HEK293 (cell line): ENCODE measurements at regions not wholly inside any gene's neighbourhood (a gene's known extent, or its start where the extent isn't known, plus 50 kb on each side); places are given as distances from the start of the nearest gene placed in this dataset.

Experiments
- CTCF ChIA-PET: fragments of 350-600 bp; formaldehyde crosslinking; extraction: SDS; loops from one replicate; lab custom pipeline; 2021; ENCODE audit warnings: antibody characterized with exemption; lab: Yijun Ruan, JAX
- POLR2A ChIA-PET: fragments of 300-600 bp; formaldehyde crosslinking; extraction: SDS; loops from one replicate; lab custom pipeline; 2020; ENCODE audit warnings: antibody characterized with exemption, inconsistent platforms; lab: Yijun Ruan, JAX
- H3K27ac ChIP-seq: fragments of 200-500 bp; sonication (Bioruptor generic); 2 replicates; pipeline ENCODE4 v1.5.1; 2014; ENCODE audit warnings: low read depth, low read length, control low read depth, inconsistent platforms; ENCODE audit errors: extremely low read depth
- H3K36me3 ChIP-seq, 2 experiments: fragments of 200-500 bp in 1 of 2; sonication (Bioruptor generic) in 1 of 2; 1 replicate in 1 of 2; 2 replicates in 1 of 2; pipeline ENCODE4 v1.5.1; 2014 to 2017; ENCODE audit warnings: inconsistent platforms in 2 of 2, low read length in 2 of 2; ENCODE audit not compliant: control insufficient read depth in 2 of 2, insufficient read depth in 1 of 2
- H3K4me1 ChIP-seq: fragments of 200-500 bp; sonication (Bioruptor generic); 2 replicates; pipeline ENCODE4 v1.5.1; 2014; ENCODE audit warnings: mild to moderate bottlenecking, low read length, inconsistent platforms; ENCODE audit not compliant: control insufficient read depth, insufficient read depth
- H3K4me3 ChIP-seq: 2 replicates; pipeline ENCODE4 v1.5.1; 2011; ENCODE audit warnings: low read depth, mild to moderate bottlenecking, control low read depth, low read length, moderate library complexity
- H3K9me3 ChIP-seq: fragments of 200-500 bp; sonication (Bioruptor generic); 2 replicates; pipeline ENCODE4 v1.5.1; 2014; ENCODE audit warnings: low read depth, low read length, inconsistent platforms; ENCODE audit not compliant: control insufficient read depth, insufficient read depth
- CTCF ChIP-seq: fragments of 450-650 bp; formaldehyde crosslinking; IDR thresholded peaks from 2 replicates; pipeline ENCODE4 v1.5.1; 2016; ENCODE audit warnings: missing biosample characterization, missing genetic modification characterization
- HOXC10 ChIP-seq: sonication (generic); formaldehyde crosslinking; IDR thresholded peaks from 2 replicates; pipeline ENCODE4 v1.8.1; 2023; ENCODE audit warnings: mild to moderate bottlenecking, missing genetic modification reagents
- KLF7 ChIP-seq: fragments of 450-650 bp; formaldehyde crosslinking; IDR thresholded peaks from 2 replicates; pipeline ENCODE4 v1.5.1; 2016; ENCODE audit warnings: missing biosample characterization, missing genetic modification characterization, borderline replicate concordance
- PRDM1 ChIP-seq: fragments of 450-650 bp; formaldehyde crosslinking; IDR thresholded peaks from 2 replicates; pipeline ENCODE4; 2016; ENCODE audit warnings: missing biosample characterization, missing genetic modification characterization
- PRDM4 ChIP-seq: fragments of 450-650 bp; formaldehyde crosslinking; IDR thresholded peaks from 2 replicates; pipeline ENCODE4 v1.5.1; 2017; ENCODE audit warnings: missing biosample characterization, missing genetic modification characterization
- SALL2 ChIP-seq: fragments of 450-650 bp; formaldehyde crosslinking; IDR thresholded peaks from 2 replicates; pipeline ENCODE4 v1.5.0; 2017; ENCODE audit warnings: missing biosample characterization, mild to moderate bottlenecking, missing genetic modification characterization, borderline replicate concordance
- ZBTB17 ChIP-seq: fragments of 450-650 bp; formaldehyde crosslinking; IDR thresholded peaks from 2 replicates; pipeline ENCODE4 v1.5.1; 2016; ENCODE audit warnings: missing biosample characterization, missing genetic modification characterization
- ZNF133 ChIP-seq: fragments of 450-650 bp; formaldehyde crosslinking; IDR thresholded peaks from 2 replicates; pipeline ENCODE4 v1.5.1; 2016; ENCODE audit warnings: missing biosample characterization, missing genetic modification characterization
- ZNF292 ChIP-seq: fragments of 450-650 bp; formaldehyde crosslinking; IDR thresholded peaks from 2 replicates; pipeline ENCODE4 v1.5.1; 2016; ENCODE audit warnings: low read depth, missing biosample characterization, missing genetic modification characterization, borderline replicate concordance
- ZNF394 ChIP-seq: fragments of 450-650 bp; formaldehyde crosslinking; IDR thresholded peaks from 2 replicates; pipeline ENCODE4 v1.5.1; 2016; ENCODE audit warnings: missing biosample characterization, missing genetic modification characterization, mild to moderate bottlenecking, moderate library complexity, borderline replicate concordance
- ZNF416 ChIP-seq: fragments of 450-650 bp; formaldehyde crosslinking; IDR thresholded peaks from 2 replicates; pipeline ENCODE4 v1.5.1; 2016; ENCODE audit warnings: missing biosample characterization, missing genetic modification characterization
- ZNF521 ChIP-seq: fragments of 450-650 bp; formaldehyde crosslinking; IDR thresholded peaks from 2 replicates; pipeline ENCODE4 v1.5.1; 2017; ENCODE audit warnings: missing biosample characterization, mild to moderate bottlenecking, missing genetic modification characterization
- ZNF549 ChIP-seq: fragments of 450-650 bp; IDR thresholded peaks from 2 replicates; pipeline ENCODE4 v1.5.1; 2018; ENCODE audit warnings: missing biosample characterization, missing genetic modification characterization, mild to moderate bottlenecking, inconsistent platforms, moderate library complexity
- ZNF747 ChIP-seq: fragments of 450-650 bp; formaldehyde crosslinking; IDR thresholded peaks from 2 replicates; pipeline ENCODE4 v1.5.1; 2016; ENCODE audit warnings: missing biosample characterization, missing genetic modification characterization
- TF ChIP-seq, protein P1 (sequence below): fragments of 450-650 bp; formaldehyde crosslinking; IDR thresholded peaks from 2 replicates; pipeline ENCODE4 v1.5.1; 2016; ENCODE audit warnings: missing biosample characterization, missing genetic modification characterization
- TF ChIP-seq, protein P2 (sequence below): fragments of 450-650 bp; formaldehyde crosslinking; IDR thresholded peaks from 2 replicates; pipeline ENCODE4 v1.5.1; 2016; ENCODE audit warnings: missing biosample characterization, missing genetic modification characterization
- TF ChIP-seq, protein P3 (sequence below): fragments of 450-650 bp; formaldehyde crosslinking; IDR thresholded peaks from 2 replicates; pipeline ENCODE4 v1.5.1; 2016; ENCODE audit warnings: missing biosample characterization, missing genetic modification characterization

DNA sequence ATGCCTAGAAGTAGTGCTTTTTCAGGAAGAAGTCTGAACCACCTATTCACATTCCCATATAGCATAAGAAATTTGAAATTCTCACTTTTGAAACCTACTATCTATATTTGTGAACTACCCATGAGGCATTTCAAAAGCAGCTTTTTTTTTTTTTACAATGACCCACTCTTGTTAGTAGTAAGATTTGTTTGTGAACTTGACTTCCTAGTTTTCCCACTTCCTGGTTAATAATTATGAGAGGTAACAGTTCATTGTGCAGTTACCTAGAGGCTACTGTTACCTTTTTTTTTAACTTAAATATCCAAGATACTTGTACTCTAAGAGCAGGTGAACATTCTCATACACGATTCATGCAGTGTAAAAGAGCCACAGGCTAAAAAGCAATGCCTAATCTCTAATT is 371.7 kb upstream of the ADGRL2 start (continued):
- TF ChIP-seq PRDM4, result no peak

- Histone ChIP-seq H3K27ac (no peak overlapping the region), H3K9me3 (no peaks in the 10 kb centered on the region), H3K4me1 (no peaks in the 10 kb centered on the region), H3K36me3 (no peaks in the 10 kb centered on the region), H3K4me3 (no peak overlapping the region)
- TF ChIP-seq, protein P1, sequence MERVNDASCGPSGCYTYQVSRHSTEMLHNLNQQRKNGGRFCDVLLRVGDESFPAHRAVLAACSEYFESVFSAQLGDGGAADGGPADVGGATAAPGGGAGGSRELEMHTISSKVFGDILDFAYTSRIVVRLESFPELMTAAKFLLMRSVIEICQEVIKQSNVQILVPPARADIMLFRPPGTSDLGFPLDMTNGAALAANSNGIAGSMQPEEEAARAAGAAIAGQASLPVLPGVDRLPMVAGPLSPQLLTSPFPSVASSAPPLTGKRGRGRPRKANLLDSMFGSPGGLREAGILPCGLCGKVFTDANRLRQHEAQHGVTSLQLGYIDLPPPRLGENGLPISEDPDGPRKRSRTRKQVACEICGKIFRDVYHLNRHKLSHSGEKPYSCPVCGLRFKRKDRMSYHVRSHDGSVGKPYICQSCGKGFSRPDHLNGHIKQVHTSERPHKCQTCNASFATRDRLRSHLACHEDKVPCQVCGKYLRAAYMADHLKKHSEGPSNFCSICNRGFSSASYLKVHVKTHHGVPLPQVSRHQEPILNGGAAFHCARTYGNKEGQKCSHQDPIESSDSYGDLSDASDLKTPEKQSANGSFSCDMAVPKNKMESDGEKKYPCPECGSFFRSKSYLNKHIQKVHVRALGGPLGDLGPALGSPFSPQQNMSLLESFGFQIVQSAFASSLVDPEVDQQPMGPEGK (tag by site-specific recombination), result no peak
- TF ChIP-seq, protein P2, sequence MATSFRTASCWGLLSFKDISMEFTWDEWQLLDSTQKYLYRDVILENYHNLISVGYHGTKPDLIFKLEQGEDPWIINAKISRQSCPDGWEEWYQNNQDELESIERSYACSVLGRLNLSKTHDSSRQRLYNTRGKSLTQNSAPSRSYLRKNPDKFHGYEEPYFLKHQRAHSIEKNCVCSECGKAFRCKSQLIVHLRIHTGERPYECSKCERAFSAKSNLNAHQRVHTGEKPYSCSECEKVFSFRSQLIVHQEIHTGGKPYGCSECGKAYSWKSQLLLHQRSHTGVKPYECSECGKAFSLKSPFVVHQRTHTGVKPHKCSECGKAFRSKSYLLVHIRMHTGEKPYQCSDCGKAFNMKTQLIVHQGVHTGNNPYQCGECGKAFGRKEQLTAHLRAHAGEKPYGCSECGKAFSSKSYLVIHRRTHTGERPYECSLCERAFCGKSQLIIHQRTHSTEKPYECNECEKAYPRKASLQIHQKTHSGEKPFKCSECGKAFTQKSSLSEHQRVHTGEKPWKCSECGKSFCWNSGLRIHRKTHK, result no peak
- TF ChIP-seq ZNF747 (tag by site-specific recombination) (no peak), ZNF521 (tag by site-specific recombination) (no peak)
- ChIA-PET POLR2A (no interaction called here), CTCF (interaction anchor here (1.7 kb wide), 1 partner anchor 10 kb away, joined by 12 read pairs; no protein-coding TSS in a partner anchor)
Observed at GRCh38 chr1:81424816-81425215, 375.9 kb upstream of the ADGRL2 start.

- Histone ChIP-seq H3K4me3 (no peak overlapping the region), H3K4me1 (no peaks in the 10 kb centered on the region), H3K9me3 (no peaks in the 10 kb centered on the region), H3K27ac (no peak overlapping the region), H3K36me3 (no peaks in the 10 kb centered on the region)
- POLR2A ChIA-PET, result no interaction called here
- TF ChIP-seq ZNF416 (tag by site-specific recombination) (no peak), SALL2 (tag by site-specific recombination) (no peak), ZBTB17 (no peak), CTCF (tag by site-specific recombination) (no peak), ZNF133 (tag by site-specific recombination) (no peak), KLF7 (no peak)
- CTCF ChIA-PET, result interaction anchor here (1.7 kb wide), 1 partner anchor 10 kb away, joined by 12 read pairs; no protein-coding TSS in a partner anchor
Observed at GRCh38 chr1:81424061-81424460, 376.7 kb upstream of the ADGRL2 start.

- Histone ChIP-seq H3K27ac (no peak overlapping the region), H3K9me3 (no peaks in the 10 kb centered on the region), H3K4me3 (no peak overlapping the region), H3K4me1 (no peaks in the 10 kb centered on the region), H3K36me3 (no peaks in the 10 kb centered on the region)
- ChIA-PET CTCF (interaction anchor here (0.6 to 0.7 kb wide), 2 partner anchors 921 to 923 kb away, joined by 3 to 4 read pairs; no protein-coding TSS in a partner anchor), POLR2A (interaction anchor here (0.7 kb wide), 1 partner anchor 24 kb away, joined by 4 read pairs; no protein-coding TSS in a partner anchor)
- no peak for TF ChIP-seq ZNF292 (tag by site-specific recombination)
- TF ChIP-seq PRDM1 (tag by site-specific recombination), result no peak
- no peak for TF ChIP-seq HOXC10 (CRISPR knock-in tag)
- TF ChIP-seq, protein P3, sequence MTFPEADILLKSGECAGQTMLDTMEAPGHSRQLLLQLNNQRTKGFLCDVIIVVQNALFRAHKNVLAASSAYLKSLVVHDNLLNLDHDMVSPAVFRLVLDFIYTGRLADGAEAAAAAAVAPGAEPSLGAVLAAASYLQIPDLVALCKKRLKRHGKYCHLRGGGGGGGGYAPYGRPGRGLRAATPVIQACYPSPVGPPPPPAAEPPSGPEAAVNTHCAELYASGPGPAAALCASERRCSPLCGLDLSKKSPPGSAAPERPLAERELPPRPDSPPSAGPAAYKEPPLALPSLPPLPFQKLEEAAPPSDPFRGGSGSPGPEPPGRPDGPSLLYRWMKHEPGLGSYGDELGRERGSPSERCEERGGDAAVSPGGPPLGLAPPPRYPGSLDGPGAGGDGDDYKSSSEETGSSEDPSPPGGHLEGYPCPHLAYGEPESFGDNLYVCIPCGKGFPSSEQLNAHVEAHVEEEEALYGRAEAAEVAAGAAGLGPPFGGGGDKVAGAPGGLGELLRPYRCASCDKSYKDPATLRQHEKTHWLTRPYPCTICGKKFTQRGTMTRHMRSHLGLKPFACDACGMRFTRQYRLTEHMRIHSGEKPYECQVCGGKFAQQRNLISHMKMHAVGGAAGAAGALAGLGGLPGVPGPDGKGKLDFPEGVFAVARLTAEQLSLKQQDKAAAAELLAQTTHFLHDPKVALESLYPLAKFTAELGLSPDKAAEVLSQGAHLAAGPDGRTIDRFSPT (tag by site-specific recombination), result no peak
- TF ChIP-seq ZNF394 (tag by site-specific recombination), result no peak
- TF ChIP-seq ZNF549 (tag by site-specific recombination), result no peak
- no peak for TF ChIP-seq SALL2 (tag by site-specific recombination)
Observed at GRCh38 chr1:81420760-81421159, 380.0 kb upstream of the ADGRL2 start.
